WTC11 (cell line): ENCODE measurements at regions not wholly inside any gene's neighbourhood (a gene's known extent, or its start where the extent isn't known, plus 50 kb on each side); places are given as distances from the start of the nearest gene placed in this dataset.

Source experiments
- ATAC-seq: fragments of 200-7000 bp; cut with Tn5 transposase; 2 replicates; pipeline ENCODE4 v1.10.0; 2021; ENCODE audit warnings: mild to moderate bottlenecking, moderate library complexity
- CTCF ChIA-PET: fragments of 300-600 bp; sonication (Branson Sonifier 250); formaldehyde crosslinking; loops from one replicate; lab custom pipeline; 2021; ENCODE audit warnings: antibody characterized with exemption; lab: Charles Lee
- POLR2A ChIA-PET: fragments of 350-600 bp; sonication (Branson Sonifier 250); formaldehyde crosslinking; loops from one replicate; lab custom pipeline; 2021; ENCODE audit warnings: antibody characterized with exemption; lab: Charles Lee
- DNase-seq: peaks from one replicate; pipeline ENCODE4 v3.0.0; 2021; ENCODE audit warnings: low spot score
- H3K27ac Mint-ChIP-seq: 2 replicates; pipeline ENCODE4 v1.8.0; 2021; ENCODE audit warnings: mixed read lengths
- H3K27me3 Mint-ChIP-seq: 2 replicates; pipeline ENCODE4 v1.8.0; 2021; ENCODE audit warnings: low read depth, mild to moderate bottlenecking, moderate library complexity, mixed read lengths
- H3K36me3 Mint-ChIP-seq: 2 replicates; pipeline ENCODE4 v1.8.0; 2021; ENCODE audit warnings: mixed read lengths
- H3K4me1 Mint-ChIP-seq: 2 replicates; pipeline ENCODE4 v1.8.0; 2022; ENCODE audit warnings: mixed read lengths
- H3K4me3 Mint-ChIP-seq: 2 replicates; pipeline ENCODE4 v1.8.0; 2021; ENCODE audit warnings: mild to moderate bottlenecking, moderate library complexity, mixed read lengths
- H3K9me3 Mint-ChIP-seq: 2 replicates; pipeline ENCODE4 v1.8.0; 2021; ENCODE audit warnings: mixed read lengths
- CREB1 ChIP-seq: sonication (generic); formaldehyde crosslinking; IDR thresholded peaks from 2 replicates; pipeline ENCODE4 v1.8.0; 2023; ENCODE audit warnings: mild to moderate bottlenecking, missing genetic modification reagents
- E2F4 ChIP-seq: sonication (generic); formaldehyde crosslinking; IDR thresholded peaks from 2 replicates; pipeline ENCODE4 v1.8.1; 2022; ENCODE audit warnings: low read depth, mild to moderate bottlenecking, moderate library complexity, missing genetic modification reagents, borderline replicate concordance
- FOXP1 ChIP-seq: sonication (generic); formaldehyde crosslinking; IDR thresholded peaks from 2 replicates; pipeline ENCODE4 v1.8.0; 2022; ENCODE audit warnings: missing genetic modification reagents, mild to moderate bottlenecking, moderate library complexity, borderline replicate concordance
- FOXP4 ChIP-seq: sonication (generic); formaldehyde crosslinking; IDR thresholded peaks from 2 replicates; pipeline ENCODE4 v1.8.0; 2022; ENCODE audit warnings: mild to moderate bottlenecking, missing genetic modification reagents
- GRHL2 ChIP-seq: fragments of 250-450 bp; sonication (Bioruptor Pico); IDR thresholded peaks from 2 replicates; pipeline ENCODE4 v1.8.0; 2022; ENCODE audit warnings: mild to moderate bottlenecking, moderate library complexity; ENCODE audit not compliant: insufficient replicate concordance, severe bottlenecking
- IRF2 ChIP-seq: sonication (generic); formaldehyde crosslinking; IDR thresholded peaks from 2 replicates; pipeline ENCODE4 v1.8.0; 2022; ENCODE audit warnings: low read depth, missing genetic modification reagents, borderline replicate concordance
- MLX ChIP-seq: sonication (generic); formaldehyde crosslinking; IDR thresholded peaks from 2 replicates; pipeline ENCODE4 v1.8.1; 2023; ENCODE audit warnings: mild to moderate bottlenecking, missing genetic modification reagents, moderate library complexity
- MXD4 ChIP-seq: fragments of 250-450 bp; sonication (Bioruptor Pico); IDR thresholded peaks from 2 replicates; pipeline ENCODE4 v1.8.0; 2021; ENCODE audit warnings: mild to moderate bottlenecking, moderate library complexity, borderline replicate concordance
- NFATC4 ChIP-seq: fragments of 250-450 bp; sonication (Bioruptor Pico); IDR thresholded peaks from 2 replicates; pipeline ENCODE4 v1.9.0; 2021; ENCODE audit warnings: mild to moderate bottlenecking
- NFE2L1 ChIP-seq: sonication (generic); formaldehyde crosslinking; IDR thresholded peaks from 2 replicates; pipeline ENCODE4 v1.8.1; 2023; ENCODE audit warnings: missing genetic modification reagents
- NR2C2 ChIP-seq: sonication (generic); formaldehyde crosslinking; IDR thresholded peaks from 2 replicates; pipeline ENCODE4 v1.8.0; 2022; ENCODE audit warnings: mild to moderate bottlenecking, missing genetic modification reagents
- PREB ChIP-seq: sonication (generic); formaldehyde crosslinking; IDR thresholded peaks from 2 replicates; pipeline ENCODE4 v1.8.1; 2022; ENCODE audit warnings: mild to moderate bottlenecking, missing genetic modification reagents, moderate library complexity, borderline replicate concordance
- RELA ChIP-seq: sonication (generic); formaldehyde crosslinking; IDR thresholded peaks from 2 replicates; pipeline ENCODE4 v1.8.1; 2022; ENCODE audit warnings: missing genetic modification reagents, mild to moderate bottlenecking, borderline replicate concordance
- ZBTB21 ChIP-seq: sonication (generic); formaldehyde crosslinking; IDR thresholded peaks from 2 replicates; pipeline ENCODE4 v1.8.1; 2023; ENCODE audit warnings: mild to moderate bottlenecking, missing genetic modification reagents, borderline replicate concordance
- ZBTB43 ChIP-seq: sonication (generic); formaldehyde crosslinking; IDR thresholded peaks from 2 replicates; pipeline ENCODE4 v1.8.1; 2023; ENCODE audit warnings: mild to moderate bottlenecking, missing genetic modification reagents
- ZNF281 ChIP-seq: sonication (generic); formaldehyde crosslinking; IDR thresholded peaks from 2 replicates; pipeline ENCODE4 v1.8.0; 2023; ENCODE audit warnings: mild to moderate bottlenecking, missing genetic modification reagents
- ZNF396 ChIP-seq: fragments of 250-450 bp; sonication (Bioruptor Pico); IDR thresholded peaks from 2 replicates; pipeline ENCODE4 v1.8.0; 2021; ENCODE audit warnings: mild to moderate bottlenecking, moderate library complexity, borderline replicate concordance
- ZNF416 ChIP-seq: fragments of 250-450 bp; sonication (Bioruptor Pico); IDR thresholded peaks from 2 replicates; pipeline ENCODE4 v1.9.0; 2021; ENCODE audit warnings: mild to moderate bottlenecking, inconsistent platforms
- ZNF425 ChIP-seq: fragments of 250-450 bp; sonication (Bioruptor Pico); conservative IDR thresholded peaks from 2 replicates; pipeline ENCODE4 v1.9.0; 2021; ENCODE audit warnings: mild to moderate bottlenecking
- ZNF671 ChIP-seq: fragments of 250-450 bp; sonication (Bioruptor Pico); IDR thresholded peaks from 2 replicates; pipeline ENCODE4 v1.8.0; 2021; ENCODE audit warnings: mild to moderate bottlenecking

- Mint-ChIP-seq H3K27ac (no peak overlapping the region), H3K4me3 (no peak overlapping the region), H3K36me3 (peaks cover 21% of the 10 kb centered on the region), H3K27me3 (no peaks in the 10 kb centered on the region), H3K9me3 (peaks cover 55% of the 10 kb centered on the region), H3K4me1 (no peaks in the 10 kb centered on the region)
- ChIA-PET CTCF (no interaction called here), POLR2A (no interaction called here)
- ATAC-seq (no peak), DNase-seq (no peak)
- TF ChIP-seq CREB1 (CRISPR knock-in tag) (no peak), ZNF425 (CRISPR knock-in tag) (no peak), E2F4 (CRISPR knock-in tag) (no peak), ZNF416 (no peak), RELA (CRISPR knock-in tag) (no peak), ZNF281 (CRISPR knock-in tag) (no peak)
These were observed 443.1 kb upstream of the FMR1 start for GRCh38 chrX:147468600-147468999.

- ATAC-seq (no peak), DNase-seq (no peak)
- Mint-ChIP-seq H3K4me1 (no peaks in the 10 kb centered on the region), H3K27me3 (peaks cover 8% of the 10 kb centered on the region; the same call in 1 of the 2 replicates), H3K36me3 (peaks cover 7% of the 10 kb centered on the region), H3K9me3 (peaks cover 57% of the 10 kb centered on the region), H3K4me3 (no peak overlapping the region), H3K27ac (no peak overlapping the region)
- TF ChIP-seq NFE2L1 (CRISPR knock-in tag) = no peak
- no peak for TF ChIP-seq FOXP1 (CRISPR knock-in tag)
- no peak for TF ChIP-seq ZBTB21 (CRISPR knock-in tag)
- POLR2A ChIA-PET = no interaction called here
- CTCF ChIA-PET = no interaction called here
These were observed 435.7 kb upstream of the FMR1 start for GRCh38 chrX:147476008-147476407.

GRCh38 chrX:147478899-147479298 is 432.8 kb upstream of the FMR1 start:
- ATAC-seq = no peak
- no peak for DNase-seq
- POLR2A ChIA-PET = no interaction called here
- Mint-ChIP-seq H3K27me3 (peaks cover 8% of the 10 kb centered on the region; the same call in 1 of the 2 replicates), H3K27ac (no peak overlapping the region), H3K9me3 (peaks cover 72% of the 10 kb centered on the region), H3K36me3 (peaks cover 27% of the 10 kb centered on the region), H3K4me1 (no peaks in the 10 kb centered on the region), H3K4me3 (no peak overlapping the region)
- CTCF ChIA-PET = no interaction called here
- no peak for TF ChIP-seq NFATC4
- no peak for TF ChIP-seq IRF2 (CRISPR knock-in tag)
- no peak for TF ChIP-seq ZBTB43 (CRISPR knock-in tag)
- TF ChIP-seq MLX = no peak
- TF ChIP-seq GRHL2 (CRISPR knock-in tag) = no peak
- no peak for TF ChIP-seq NR2C2
- TF ChIP-seq MXD4 = no peak
- TF ChIP-seq CREB1 (CRISPR knock-in tag) = no peak
- TF ChIP-seq PREB (CRISPR knock-in tag) = no peak
- TF ChIP-seq ZNF396 (CRISPR knock-in tag) = no peak
- no peak for TF ChIP-seq FOXP4
- TF ChIP-seq ZNF671 (CRISPR knock-in tag) = no peak
